Astrocyte (in vitro differentiated cells and primary cell): ENCODE measurements at regions not wholly inside any gene's neighbourhood (a gene's known extent, or its start where the extent isn't known, plus 50 kb on each side); places are given as distances from the start of the nearest gene placed in this dataset.

Source experiments
- DNase-seq: peaks from one replicate; pipeline ENCODE4 v3.0.0-alpha.2; 2010; ENCODE audit warnings: low read depth
- FAIRE-seq: peaks from 2 replicates; lab custom pipeline; 2011; peaks lifted over from hg19 to GRCh38; lab: Jason Lieb, UNC
- H2AFZ ChIP-seq: 2 replicates; pipeline ENCODE4 v1.6.0; 2012; ENCODE audit warnings: low read depth, low read length, inconsistent platforms
- H3K27ac ChIP-seq: 2 replicates; pipeline ENCODE4 v1.5.1; 2011; ENCODE audit warnings: low read depth, low read length, inconsistent platforms
- H3K27me3 ChIP-seq: 2 replicates; pipeline ENCODE4 v1.6.0; 2011; ENCODE audit warnings: low read length, inconsistent platforms; ENCODE audit not compliant: insufficient read depth
- H3K36me3 ChIP-seq: 2 replicates; pipeline ENCODE4 v1.5.1; 2011; ENCODE audit warnings: low read length, inconsistent platforms; ENCODE audit not compliant: insufficient read depth
- H3K4me1 ChIP-seq: 2 replicates; pipeline ENCODE4 v1.5.1; 2011; ENCODE audit warnings: low read length, inconsistent platforms; ENCODE audit not compliant: insufficient read depth
- H3K4me2 ChIP-seq: 2 replicates; pipeline ENCODE4 v1.6.0; 2012; ENCODE audit warnings: low read length, inconsistent platforms
- H3K4me3 ChIP-seq: 2 replicates; pipeline ENCODE4 v1.5.1; 2011; ENCODE audit warnings: low read depth, mild to moderate bottlenecking, low read length, inconsistent platforms; ENCODE audit not compliant: insufficient read depth
- H3K79me2 ChIP-seq: 2 replicates; pipeline ENCODE4 v1.6.0; 2012; ENCODE audit warnings: mild to moderate bottlenecking, low read length, inconsistent platforms; ENCODE audit not compliant: insufficient read depth
- H3K9ac ChIP-seq: 2 replicates; pipeline ENCODE4 v1.6.0; 2012; ENCODE audit warnings: mild to moderate bottlenecking, low read length, inconsistent platforms
- H3K9me3 ChIP-seq: 2 replicates; pipeline ENCODE4 v1.5.1; 2012; ENCODE audit warnings: low read depth, mild to moderate bottlenecking, low read length, inconsistent platforms; ENCODE audit not compliant: insufficient read depth
- H4K20me1 ChIP-seq: 2 replicates; pipeline ENCODE4 v1.6.0; 2012; ENCODE audit warnings: low read length, inconsistent platforms; ENCODE audit not compliant: insufficient read depth
- H3K27ac Mint-ChIP-seq: one replicate; pipeline ENCODE4 v1.8.0; 2021; ENCODE audit warnings: mild to moderate bottlenecking, mixed read lengths; ENCODE audit not compliant: unreplicated experiment
- H3K27me3 Mint-ChIP-seq: one replicate; pipeline ENCODE4 v1.8.0; 2021; ENCODE audit warnings: low read depth, mixed read lengths; ENCODE audit not compliant: unreplicated experiment
- H3K36me3 Mint-ChIP-seq: one replicate; pipeline ENCODE4 v1.8.0; 2021; ENCODE audit warnings: low read depth, mixed read lengths; ENCODE audit not compliant: unreplicated experiment
- H3K4me1 Mint-ChIP-seq: one replicate; pipeline ENCODE4 v1.8.0; 2021; ENCODE audit warnings: low read depth, mixed read lengths; ENCODE audit not compliant: unreplicated experiment
- H3K4me3 Mint-ChIP-seq: one replicate; pipeline ENCODE4 v1.8.0; 2021; ENCODE audit warnings: mild to moderate bottlenecking, moderate library complexity, mixed read lengths; ENCODE audit not compliant: unreplicated experiment
- H3K9me3 Mint-ChIP-seq: one replicate; pipeline ENCODE4 v1.8.0; 2021; ENCODE audit warnings: mild to moderate bottlenecking, mixed read lengths; ENCODE audit not compliant: unreplicated experiment
- CTCF ChIP-seq: IDR thresholded peaks from 2 replicates; pipeline ENCODE4 v1.5.1; 2011; ENCODE audit warnings: low read depth, mild to moderate bottlenecking, inconsistent platforms, low read length, moderate library complexity; ENCODE audit not compliant: insufficient read depth
- EZH2 ChIP-seq: IDR thresholded peaks from 2 replicates; pipeline ENCODE4 v1.6.1; 2012; ENCODE audit warnings: mild to moderate bottlenecking, low read length, inconsistent platforms; ENCODE audit not compliant: insufficient read depth

- H3K9me3 ChIP-seq, result no peaks in the 10 kb centered on the region
- no peak for TF ChIP-seq CTCF
- no peak for TF ChIP-seq EZH2
Measured at GRCh38 chr12:114752217-114752616, 68.2 kb upstream of the TBX3 start.

GRCh38 chr12:114751712-114752111, 67.7 kb upstream of the TBX3 start:
- FAIRE-seq, result no peak
- Histone ChIP-seq H3K4me2 (no peak overlapping the region), H3K9me3 (no peaks in the 10 kb centered on the region), H3K9ac (no peak overlapping the region), H3K27me3 (no peaks in the 10 kb centered on the region), H3K27ac (no peak overlapping the region), H2AFZ (no peak overlapping the region), H3K4me3 (no peak overlapping the region), H3K4me1 (no peaks in the 10 kb centered on the region), H3K79me2 (no peaks in the 10 kb centered on the region), H4K20me1 (no peaks in the 10 kb centered on the region), H3K36me3 (no peaks in the 10 kb centered on the region)
- Mint-ChIP-seq H3K36me3 (no peaks in the 10 kb centered on the region), H3K9me3 (peaks cover 3% of the 10 kb centered on the region), H3K4me1 (no peaks in the 10 kb centered on the region), H3K27ac (no peak overlapping the region), H3K4me3 (no peak overlapping the region), H3K27me3 (peaks cover 50% of the 10 kb centered on the region)
- TF ChIP-seq CTCF (no peak), EZH2 (no peak)
- DNase-seq, result no peak

More at GRCh38 chr12:114752217-114752616, 68.2 kb upstream of the TBX3 start:
- H3K4me3 Mint-ChIP-seq, result no peak overlapping the region
- Histone ChIP-seq H3K4me2 (no peak overlapping the region), H2AFZ (no peak overlapping the region), H4K20me1 (no peaks in the 10 kb centered on the region), H3K9ac (no peak overlapping the region), H3K4me3 (no peak overlapping the region), H3K27me3 (no peaks in the 10 kb centered on the region), H3K27ac (no peak overlapping the region), H3K36me3 (no peaks in the 10 kb centered on the region), H3K4me1 (no peaks in the 10 kb centered on the region), H3K79me2 (no peaks in the 10 kb centered on the region)
- FAIRE-seq (no peak), DNase-seq (no peak)
- H3K4me1 Mint-ChIP-seq, result no peaks in the 10 kb centered on the region
- H3K27me3 Mint-ChIP-seq, result peaks cover 50% of the 10 kb centered on the region
- H3K9me3 Mint-ChIP-seq, result peaks cover 3% of the 10 kb centered on the region
- no peak overlapping the region for H3K27ac Mint-ChIP-seq
- H3K36me3 Mint-ChIP-seq, result no peaks in the 10 kb centered on the region

GRCh38 chr12:114750917-114751316, 66.9 kb upstream of the TBX3 start:
- H3K27ac Mint-ChIP-seq, result no peak overlapping the region
- H3K27me3 Mint-ChIP-seq, result peaks cover 51% of the 10 kb centered on the region
- Histone ChIP-seq H3K27me3 (no peaks in the 10 kb centered on the region), H4K20me1 (no peaks in the 10 kb centered on the region), H3K9ac (no peak overlapping the region), H3K79me2 (no peaks in the 10 kb centered on the region), H3K4me2 (no peak overlapping the region), H3K27ac (no peak overlapping the region), H3K36me3 (no peaks in the 10 kb centered on the region), H3K4me1 (no peaks in the 10 kb centered on the region), H3K4me3 (no peak overlapping the region), H3K9me3 (no peaks in the 10 kb centered on the region), H2AFZ (no peak overlapping the region)
- H3K4me3 Mint-ChIP-seq, result no peak overlapping the region
- DNase-seq, result no peak
- H3K9me3 Mint-ChIP-seq, result peaks cover 3% of the 10 kb centered on the region
- TF ChIP-seq EZH2, result no peak
- no peak for TF ChIP-seq CTCF
- H3K4me1 Mint-ChIP-seq, result no peaks in the 10 kb centered on the region
- no peak for FAIRE-seq
- H3K36me3 Mint-ChIP-seq, result no peaks in the 10 kb centered on the region
